LNCaP clone FGC (cell line): ENCODE measurements at regions not wholly inside any gene's neighbourhood (a gene's known extent, or its start where the extent isn't known, plus 50 kb on each side); places are given as distances from the start of the nearest gene placed in this dataset.

Experiments used
- DNase-seq: peaks from one replicate; pipeline ENCODE4 v3.0.0-alpha.2; 2011; ENCODE audit warnings: low read depth
- H3K4me3 ChIP-seq: 2 replicates; pipeline ENCODE4 v1.5.1; 2011; ENCODE audit warnings: mild to moderate bottlenecking, low read depth, low read length, control low read depth
- TF ChIP-seq, protein P1 (sequence below): IDR thresholded peaks from 2 replicates; pipeline ENCODE4 v1.5.1; 2012; ENCODE audit warnings: mild to moderate bottlenecking; ENCODE audit not compliant: control insufficient read depth, insufficient read depth; ENCODE audit errors: extremely low read depth

DNA sequence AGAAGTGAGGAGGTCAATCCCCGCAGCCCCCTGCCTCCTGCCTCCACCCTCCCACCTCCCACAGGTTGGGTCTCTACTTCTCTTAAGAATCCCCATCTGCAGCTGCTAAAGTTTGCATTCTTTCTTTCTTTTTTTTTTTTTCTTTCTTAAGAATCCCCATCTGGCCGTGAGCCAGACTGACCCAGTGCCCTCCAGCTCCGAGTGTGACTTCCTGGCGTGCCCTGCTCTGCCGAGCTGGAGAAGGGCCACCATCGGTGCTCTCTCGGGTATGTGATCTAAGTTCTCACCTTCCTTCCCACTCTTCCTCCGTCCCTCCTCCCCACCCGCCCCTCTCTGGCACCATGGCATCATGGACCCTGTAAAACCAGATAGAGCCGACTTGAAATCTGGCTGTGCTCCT, 66.7 kb upstream of the LMO1 start:
- no peak for DNase-seq
- no peak overlapping the region for H3K4me3 ChIP-seq
- TF ChIP-seq, protein P1, sequence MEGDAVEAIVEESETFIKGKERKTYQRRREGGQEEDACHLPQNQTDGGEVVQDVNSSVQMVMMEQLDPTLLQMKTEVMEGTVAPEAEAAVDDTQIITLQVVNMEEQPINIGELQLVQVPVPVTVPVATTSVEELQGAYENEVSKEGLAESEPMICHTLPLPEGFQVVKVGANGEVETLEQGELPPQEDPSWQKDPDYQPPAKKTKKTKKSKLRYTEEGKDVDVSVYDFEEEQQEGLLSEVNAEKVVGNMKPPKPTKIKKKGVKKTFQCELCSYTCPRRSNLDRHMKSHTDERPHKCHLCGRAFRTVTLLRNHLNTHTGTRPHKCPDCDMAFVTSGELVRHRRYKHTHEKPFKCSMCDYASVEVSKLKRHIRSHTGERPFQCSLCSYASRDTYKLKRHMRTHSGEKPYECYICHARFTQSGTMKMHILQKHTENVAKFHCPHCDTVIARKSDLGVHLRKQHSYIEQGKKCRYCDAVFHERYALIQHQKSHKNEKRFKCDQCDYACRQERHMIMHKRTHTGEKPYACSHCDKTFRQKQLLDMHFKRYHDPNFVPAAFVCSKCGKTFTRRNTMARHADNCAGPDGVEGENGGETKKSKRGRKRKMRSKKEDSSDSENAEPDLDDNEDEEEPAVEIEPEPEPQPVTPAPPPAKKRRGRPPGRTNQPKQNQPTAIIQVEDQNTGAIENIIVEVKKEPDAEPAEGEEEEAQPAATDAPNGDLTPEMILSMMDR = no peak

DNA sequence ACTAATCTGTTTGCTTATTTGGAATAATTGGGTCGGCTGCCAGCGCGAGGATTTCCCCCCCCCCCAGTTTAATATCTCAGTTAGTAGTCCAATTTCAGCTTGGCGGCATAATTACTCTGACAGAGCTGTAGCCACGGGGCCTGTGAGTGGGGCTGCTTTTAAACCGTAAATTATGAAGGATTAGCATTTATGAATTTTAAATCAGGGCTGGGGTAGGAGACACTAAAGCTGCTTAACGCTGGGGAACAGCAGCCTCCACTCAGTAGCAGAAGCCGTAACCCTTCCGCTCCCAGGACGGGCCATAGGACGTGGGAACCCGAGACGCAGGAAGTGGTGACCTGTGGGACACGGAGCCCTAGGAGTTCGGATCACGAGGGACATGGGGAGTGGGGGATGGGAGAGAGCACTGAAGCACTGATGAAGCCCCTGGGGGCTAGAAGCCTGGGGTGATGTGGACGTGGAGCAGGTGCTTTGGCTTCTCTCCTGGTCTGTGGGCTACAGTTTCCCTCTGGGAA, 66.2 kb upstream of the LMO1 start:
- TF ChIP-seq, protein P1 = no peak
- no peak overlapping the region for H3K4me3 ChIP-seq
- no peak for DNase-seq

DNA sequence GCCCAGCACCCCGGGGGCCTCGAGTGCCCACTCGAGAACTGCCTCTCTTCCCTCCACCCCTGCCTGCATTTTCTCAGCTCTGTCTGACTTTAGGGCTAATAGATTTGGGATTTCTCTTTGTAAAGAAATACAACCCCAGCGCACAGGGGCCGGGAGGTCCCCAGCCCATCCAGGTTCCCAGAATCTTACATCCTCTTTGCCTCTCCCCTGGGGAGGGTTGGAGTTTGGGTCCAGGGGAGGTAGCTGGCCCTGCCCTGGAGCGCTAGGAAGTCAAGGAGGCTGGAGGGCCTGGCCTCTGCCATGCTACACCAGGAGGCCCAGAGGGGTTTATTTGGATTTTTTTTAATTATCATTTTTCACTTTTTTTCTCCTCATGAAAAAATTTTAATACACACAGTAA, 65.7 kb upstream of the LMO1 start:
- no peak overlapping the region for H3K4me3 ChIP-seq
- TF ChIP-seq, protein P1 = no peak
- no peak for DNase-seq

DNA sequence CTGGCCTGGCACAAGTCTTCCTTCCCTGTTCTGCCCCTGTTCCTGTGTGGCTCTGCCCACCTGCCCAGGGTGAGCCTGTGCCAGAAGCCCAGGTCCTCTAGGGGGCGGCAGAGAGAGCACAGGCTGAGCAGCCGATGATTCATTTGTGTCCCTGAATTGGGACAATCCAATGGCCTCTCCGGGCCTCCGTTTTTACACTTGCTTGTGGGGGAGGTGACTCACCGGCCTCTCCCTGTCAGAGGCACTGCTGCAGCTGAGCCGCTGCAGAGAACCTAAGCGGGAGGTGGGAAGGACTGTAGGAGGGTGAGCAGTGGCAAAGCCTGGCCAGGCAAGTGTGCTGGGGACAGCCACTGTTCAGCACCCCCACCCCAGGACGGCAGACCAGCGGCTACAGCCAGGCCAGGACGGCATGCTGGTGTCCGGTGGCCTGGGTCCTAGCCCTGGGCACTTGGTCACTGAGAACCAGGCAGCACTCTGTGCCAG, 65.2 kb upstream of the LMO1 start:
- no peak overlapping the region for H3K4me3 ChIP-seq
- peak; percentile 27 for DNase-seq
- TF ChIP-seq, protein P1 = peak; percentile 82

DNA sequence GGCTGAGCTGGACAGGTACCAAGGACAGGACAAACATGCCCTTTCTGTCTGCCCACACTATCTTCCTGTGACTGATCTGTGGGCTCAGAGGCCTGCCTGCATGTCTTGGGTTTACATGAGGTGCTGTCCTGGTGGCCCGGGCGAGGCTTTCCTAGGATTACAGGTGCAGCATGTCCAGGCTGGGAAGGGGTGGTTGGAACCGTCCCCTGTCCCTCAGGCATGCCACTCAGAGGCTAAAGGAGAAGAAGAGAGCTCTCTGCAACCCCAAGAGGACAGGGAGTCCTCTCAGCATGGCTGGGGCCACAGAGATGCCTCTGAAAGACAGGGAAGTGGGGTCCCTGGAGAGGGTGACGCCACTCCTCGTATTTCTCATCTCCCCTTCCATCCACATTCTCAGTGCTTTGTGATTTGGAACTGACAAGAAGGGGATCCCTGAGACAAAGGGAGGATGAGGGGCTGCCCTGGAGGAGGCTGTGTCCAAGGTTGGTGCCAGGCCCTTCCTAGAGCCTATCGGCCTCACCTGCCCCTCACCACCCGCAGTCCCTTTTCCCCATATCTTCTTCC, 64.6 kb upstream of the LMO1 start:
- DNase-seq = no peak
- no peak overlapping the region for H3K4me3 ChIP-seq
- TF ChIP-seq, protein P1 = no peak

DNA sequence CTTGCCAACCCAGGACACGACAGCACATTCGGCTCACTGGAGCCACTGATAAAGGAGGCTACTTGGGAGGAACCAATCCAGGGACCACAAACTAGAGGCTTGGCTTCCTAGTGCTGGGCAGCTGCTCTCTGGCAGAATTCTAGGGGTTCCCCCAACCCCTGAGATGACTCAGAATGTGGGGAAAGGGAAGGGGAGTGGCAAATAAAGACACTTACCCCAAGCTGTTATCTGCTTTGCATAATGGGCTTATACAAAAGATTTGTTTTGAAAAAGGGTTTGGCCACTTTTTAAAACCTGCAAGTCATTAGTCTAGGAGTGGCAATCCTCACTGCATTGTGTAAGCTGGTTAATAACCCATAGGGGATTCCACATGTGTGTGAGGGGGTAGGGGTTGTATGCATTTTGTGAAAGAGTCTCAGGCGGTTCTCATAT, 64.1 kb upstream of the LMO1 start:
- TF ChIP-seq, protein P1 = no peak
- no peak overlapping the region for H3K4me3 ChIP-seq
- DNase-seq = no peak

DNA sequence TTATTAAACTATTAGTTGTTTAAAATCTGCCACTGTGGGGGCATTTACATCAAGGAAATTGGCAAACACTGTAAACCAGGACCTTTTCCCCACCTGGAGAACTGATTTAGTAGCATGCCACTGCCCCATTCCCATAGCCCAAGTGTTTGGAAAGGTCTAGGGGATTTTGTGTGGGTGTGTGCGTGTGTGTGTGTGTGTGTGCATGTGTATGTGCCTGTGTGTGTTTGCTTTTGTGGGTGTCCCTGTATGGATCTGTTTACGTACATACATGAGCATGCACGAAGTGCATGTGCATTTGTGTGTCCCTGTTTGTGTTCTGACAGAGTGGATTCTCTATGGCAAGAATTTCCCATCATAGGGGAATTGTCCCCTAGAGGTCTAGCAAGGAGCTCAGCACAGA, 62.7 kb upstream of the LMO1 start:
- DNase-seq = no peak
- TF ChIP-seq, protein P1 = no peak
- no peak overlapping the region for H3K4me3 ChIP-seq
